ENCODE measurements at regions not wholly inside any gene's neighbourhood (a gene's known extent, or its start where the extent isn't known, plus 50 kb on each side); places are given as distances from the start of the nearest gene placed in this dataset.
"Not testable (repeated sequence)": the region's sequence is repeated elsewhere in the genome, so short reads cannot be mapped to it uniquely, and the experiment has no call there.

GRCh38 chr5:44681906-44682305, 126.8 kb upstream of the MRPS30 start:
- DNase-seq (ENCODE audit: low read depth), result no peak
- no peak overlapping the region for H3K4me3 ChIP-seq (ENCODE audit: low read depth, low read length)
- TF ChIP-seq CTCF (conservative IDR thresholded peaks at IDR 0.05; ENCODE audit: low read depth, low read length), result no peak

- no peak overlapping the region for H3K4me3 ChIP-seq (ENCODE audit: low read depth, low read length)
- no peak for DNase-seq (ENCODE audit: low read depth)
- no peak for TF ChIP-seq CTCF (conservative IDR thresholded peaks at IDR 0.05; ENCODE audit: low read depth, low read length)
Measured at GRCh38 chr5:44679214-44679613, 129.5 kb upstream of the MRPS30 start.

- TF ChIP-seq CTCF (conservative IDR thresholded peaks at IDR 0.05; ENCODE audit: low read depth, low read length), result no peak
- H3K4me3 ChIP-seq (ENCODE audit: low read depth, low read length), result no peak overlapping the region
- DNase-seq (ENCODE audit: low read depth), result no peak
Measured at GRCh38 chr5:44675296-44675695, 133.5 kb upstream of the MRPS30 start.

- TF ChIP-seq CTCF (conservative IDR thresholded peaks at IDR 0.05; ENCODE audit: low read depth, low read length), result no peak
- DNase-seq (ENCODE audit: low read depth), result no peak
Measured at GRCh38 chr5:44674461-44674860, 134.3 kb upstream of the MRPS30 start.

GRCh38 chr5:44668471-44668870, 140.3 kb upstream of the MRPS30 start:
- not testable (repeated sequence) for DNase-seq (ENCODE audit: low read depth); H3K4me3 ChIP-seq (ENCODE audit: low read depth, low read length)

More at GRCh38 chr5:44674461-44674860, 134.3 kb upstream of the MRPS30 start:
- H3K4me3 ChIP-seq (ENCODE audit: low read depth, low read length), result no peak overlapping the region

- no peak overlapping the region for H3K4me3 ChIP-seq (ENCODE audit: low read depth, low read length)
- TF ChIP-seq CTCF (conservative IDR thresholded peaks at IDR 0.05; ENCODE audit: low read depth, low read length), result no peak
- no peak for DNase-seq (ENCODE audit: low read depth)
Measured at GRCh38 chr5:44665101-44665701, 143.5 kb upstream of the MRPS30 start.

GRCh38 chr5:44664711-44665100, 144.0 kb upstream of the MRPS30 start:
- DNase-seq (ENCODE audit: low read depth), result no peak
- TF ChIP-seq CTCF (conservative IDR thresholded peaks at IDR 0.05; ENCODE audit: low read depth, low read length), result no peak
- H3K4me3 ChIP-seq (ENCODE audit: low read depth, low read length), result no peak overlapping the region

All from epithelial cell of proximal tubule (primary cell).